Stromal cell of bone marrow (primary cell): ENCODE measurements at regions not wholly inside any gene's neighbourhood (a gene's known extent, or its start where the extent isn't known, plus 50 kb on each side); places are given as distances from the start of the nearest gene placed in this dataset.

Source experiments
- DNase-seq: peaks from one replicate; pipeline ENCODE4 v3.0.0-alpha.2; 2012; ENCODE audit warnings: low read depth

GRCh38 chr20:37598100-37598543 lies 70.4 kb upstream of the BLCAP start:
- no peak for DNase-seq

- no peak for DNase-seq
Observed at GRCh38 chr20:37596890-37597536, 69.3 kb upstream of the BLCAP start.

GRCh38 chr20:37596168-37596567 lies 68.5 kb upstream of the BLCAP start:
- no peak for DNase-seq

DNA sequence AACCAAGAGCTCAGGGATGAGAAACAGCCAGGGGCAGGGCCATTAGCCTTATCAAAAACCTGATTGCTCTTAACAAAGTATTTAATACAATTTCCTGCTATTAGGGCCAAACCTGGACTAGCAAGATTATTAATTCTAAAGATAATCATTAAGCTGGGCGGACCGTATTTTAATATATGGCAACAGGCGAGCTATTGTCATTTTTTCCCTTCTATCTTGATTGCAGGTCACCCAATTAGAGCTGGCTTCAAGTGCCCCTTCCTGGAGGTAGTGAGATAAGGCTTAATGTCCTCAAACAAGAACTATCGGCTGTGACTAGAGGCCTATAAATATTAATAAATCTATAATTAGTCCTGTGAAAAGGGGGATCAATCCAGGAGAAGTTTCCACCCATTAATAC lies 66.0 kb upstream of the BLCAP start:
- DNase-seq: no peak

DNA sequence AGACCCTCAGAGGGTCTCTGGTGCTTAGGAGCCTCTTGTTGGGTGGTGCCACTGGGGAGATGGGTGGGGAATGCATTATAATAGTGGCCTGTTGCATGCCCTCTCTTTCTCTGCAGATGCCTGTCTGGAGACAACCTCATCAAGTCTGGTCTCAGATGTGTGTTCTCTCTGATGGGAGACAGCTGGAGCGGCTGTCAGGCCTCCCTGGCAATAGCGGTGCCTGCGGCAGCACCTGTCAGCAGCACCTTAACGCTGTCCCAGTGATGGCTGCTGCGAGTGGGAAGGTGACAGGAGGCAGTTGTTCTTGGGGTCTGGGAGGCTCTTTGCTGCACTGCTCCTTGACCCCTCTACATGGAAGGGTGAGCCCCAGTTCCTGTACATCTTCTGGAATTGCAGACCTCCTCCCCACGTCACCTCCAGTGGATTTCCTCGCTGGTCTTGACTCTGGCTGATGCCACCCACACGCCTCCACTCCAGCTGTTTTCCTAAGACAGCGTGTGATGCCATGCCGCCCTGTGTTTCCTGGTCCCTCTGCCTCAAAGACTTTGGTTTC lies 63.3 kb upstream of the BLCAP start:
- DNase-seq: no peak

GRCh38 chr20:37586078-37586477 lies 58.4 kb upstream of the BLCAP start:
- no peak for DNase-seq

DNA sequence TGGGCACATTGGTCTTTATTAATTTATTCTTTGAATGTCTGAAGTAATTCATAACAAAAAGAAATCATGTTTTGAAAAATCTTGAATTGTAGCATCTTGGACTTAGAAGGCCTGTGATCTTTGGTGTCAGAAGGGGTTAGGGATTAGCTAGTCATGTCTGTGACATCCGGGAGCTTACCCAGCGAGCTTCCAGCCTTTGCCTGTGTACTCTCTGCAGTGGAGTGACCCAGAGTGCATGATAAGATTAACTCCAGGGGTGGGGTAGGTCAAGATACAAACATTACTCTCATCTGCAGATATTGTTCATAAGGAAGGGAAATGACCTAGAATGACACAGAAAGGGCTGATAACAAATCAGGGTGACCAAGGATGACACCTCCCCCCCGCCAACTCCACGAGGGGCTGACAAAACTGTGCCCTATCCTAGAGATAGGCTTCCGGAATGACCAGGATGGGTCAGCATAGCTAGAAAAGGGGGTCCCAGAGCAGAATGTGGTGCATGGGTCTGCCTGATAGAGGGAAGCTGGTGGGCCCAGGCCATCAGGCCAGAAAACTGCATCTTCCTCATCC lies 56.6 kb upstream of the BLCAP start:
- no peak for DNase-seq

- no peak for DNase-seq
Observed at GRCh38 chr20:37581246-37581645, 53.6 kb upstream of the BLCAP start.

GRCh38 chr20:37580069-37580468 lies 52.4 kb upstream of the BLCAP start:
- no peak for DNase-seq

- no peak for DNase-seq
Observed at GRCh38 chr20:37579106-37579505, 51.4 kb upstream of the BLCAP start.

GRCh38 chr20:37577981-37578380 lies 50.3 kb upstream of the BLCAP start:
- DNase-seq: no peak
